ENCODE measurements at regions not wholly inside any gene's neighbourhood (a gene's known extent, or its start where the extent isn't known, plus 50 kb on each side); places are given as distances from the start of the nearest gene placed in this dataset.

GRCh38 chr6:149254253-149254652 lies 63.3 kb upstream of the TAB2 start:
- H3K27ac ChIP-seq = no peak overlapping the region
- peaks cover 0 to 32% (median 0%) of the 10 kb centered on the region in 9 donors for H3K4me1 ChIP-seq
- H3K27me3 ChIP-seq = no peaks in the 10 kb centered on the region
- H3K4me3 ChIP-seq = no peak overlapping the region
- ATAC-seq (peak in 1 of 8 donors; percentile 33), DNase-seq (no peak)
- intact Hi-C loops (cut with DNase I) = no loop called here
- no peaks in the 10 kb centered on the region for H3K9me3 ChIP-seq
- 83 to 91% methylated on average over 2 of the region's 2 CpGs for WGBS, 2 donors
- no peak for TF ChIP-seq CTCF (IDR thresholded peaks at IDR 0.05)
- H3K36me3 ChIP-seq = no peaks in the 10 kb centered on the region

DNA sequence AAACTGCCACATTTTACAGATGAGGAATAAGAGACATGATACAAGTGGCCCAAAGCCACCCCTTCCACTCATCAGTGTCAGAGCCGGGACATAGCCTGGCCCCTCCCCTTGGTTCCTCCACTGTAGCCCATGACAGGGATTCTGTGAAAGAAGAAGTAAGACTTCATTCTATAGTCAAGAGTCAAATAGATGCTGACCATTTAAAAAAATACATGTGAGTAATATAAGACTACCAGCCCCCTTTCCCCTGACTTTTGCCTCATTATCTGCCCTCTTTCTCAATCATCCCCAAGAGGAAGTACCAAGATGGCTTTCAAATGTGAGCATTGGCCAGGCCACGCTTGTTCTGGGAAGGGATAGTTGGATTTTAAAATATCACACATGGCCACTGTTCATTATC lies 57.8 kb upstream of the TAB2 start:
- ATAC-seq (peak in 7 of 8 donors; percentile 52 to 81 (median 72)), DNase-seq (peak in 1 of 2 donors; percentile 22)
- no peaks in the 10 kb centered on the region for H3K36me3 ChIP-seq
- whole genome bisulfite sequencing, 2 donors = 81 to 90% methylated on average over 2 of the region's 2 CpGs
- H3K9me3 ChIP-seq = no peaks in the 10 kb centered on the region
- intact Hi-C loops (cut with DNase I) = no loop called here
- peaks cover 0 to 39% (median 7%) of the 10 kb centered on the region in 9 donors for H3K4me1 ChIP-seq
- H3K27me3 ChIP-seq = no peaks in the 10 kb centered on the region
- TF ChIP-seq CTCF (IDR thresholded peaks at IDR 0.05) = no peak
- no peak overlapping the region for H3K4me3 ChIP-seq
- peak overlapping the region in 1 of 10 donors; percentile 80 for H3K27ac ChIP-seq

DNA sequence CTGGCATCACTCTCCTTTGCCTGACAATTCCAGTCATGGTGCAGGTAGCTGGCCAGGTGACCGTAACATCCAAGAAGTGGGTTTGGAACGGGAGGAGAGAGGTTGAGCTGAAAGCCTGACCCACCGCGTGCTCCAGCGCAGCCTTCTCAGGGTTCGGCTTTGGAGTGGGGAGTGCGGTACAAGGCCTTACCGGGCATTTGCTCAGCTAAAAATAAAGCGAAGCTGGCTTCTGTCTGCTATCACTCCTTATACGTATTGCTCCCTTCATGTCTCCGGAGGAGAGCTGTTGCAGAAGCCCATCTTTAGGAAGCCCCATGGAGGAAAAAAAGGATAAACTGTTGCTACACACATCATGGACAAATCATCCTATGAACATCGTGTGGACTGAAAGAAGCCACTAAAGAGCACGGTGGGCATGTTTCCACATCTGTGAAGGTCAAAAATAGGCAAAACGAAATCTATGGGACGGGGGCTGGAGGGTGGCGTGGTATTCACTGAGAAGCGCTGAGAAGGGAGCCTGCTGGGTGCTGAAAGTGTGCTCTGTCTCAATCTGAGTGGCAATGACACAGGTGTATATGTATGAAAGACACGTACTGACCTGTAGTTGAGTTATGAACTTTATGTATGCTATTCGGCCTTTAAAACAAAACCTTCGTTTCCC lies 57.2 kb upstream of the TAB2 start:
- WGBS, 2 donors = 61 to 75% methylated on average over 20 of the region's 20 CpGs
- peaks cover 0 to 37% (median 7%) of the 10 kb centered on the region in 9 donors for H3K4me1 ChIP-seq
- DNase-seq (peak in 1 of 2 donors; percentile 18), ATAC-seq (peak; percentile 28 to 90 (median 80))
- H3K27me3 ChIP-seq = no peaks in the 10 kb centered on the region
- no peak for TF ChIP-seq CTCF (IDR thresholded peaks at IDR 0.05)
- intact Hi-C loops (cut with DNase I) = no loop called here
- peak overlapping the region in 1 of 10 donors; percentile 80 for H3K27ac ChIP-seq
- no peaks in the 10 kb centered on the region for H3K9me3 ChIP-seq
- no peaks in the 10 kb centered on the region for H3K36me3 ChIP-seq
- H3K4me3 ChIP-seq = no peak overlapping the region

DNA sequence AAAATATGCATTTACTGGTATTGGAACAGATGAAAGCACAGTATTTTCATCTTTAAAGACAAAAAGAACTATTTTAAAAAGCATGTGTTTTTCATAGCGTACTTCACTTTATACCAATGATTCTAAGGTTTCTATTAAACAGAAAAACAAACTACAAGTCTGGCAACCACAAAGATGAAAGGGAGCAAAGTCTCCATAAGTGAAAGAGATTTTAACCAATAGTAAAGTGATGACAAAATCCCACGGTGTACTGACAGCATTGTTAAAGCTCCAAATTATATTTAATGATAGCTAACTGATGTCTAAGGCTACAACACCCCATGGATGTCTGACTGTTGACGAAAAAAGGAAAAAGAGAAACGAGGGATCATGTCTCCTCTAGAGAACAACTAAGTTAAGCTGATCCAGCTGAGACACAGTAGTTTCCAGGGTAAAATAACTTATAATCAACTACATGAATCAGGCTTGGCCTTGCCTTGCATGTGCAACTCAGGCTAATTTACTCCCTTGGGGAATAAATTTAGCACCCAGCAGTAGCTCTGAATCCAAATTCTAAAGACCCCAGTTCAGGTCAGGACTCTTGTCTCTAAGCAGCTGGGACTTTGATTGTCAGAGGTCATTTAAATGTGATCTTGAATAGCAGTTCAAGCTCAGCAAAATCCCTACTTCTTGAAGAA lies 56.0 kb upstream of the TAB2 start:
- no peak overlapping the region for H3K4me3 ChIP-seq
- TF ChIP-seq CTCF (IDR thresholded peaks at IDR 0.05) = no peak
- H3K27ac ChIP-seq = no peak overlapping the region
- intact Hi-C loops (cut with DNase I) = no loop called here
- 69 to 79% methylated on average over 4 of the region's 4 CpGs for WGBS, 2 donors
- peaks cover 0 to 29% (median 7%) of the 10 kb centered on the region in 9 donors for H3K4me1 ChIP-seq
- H3K27me3 ChIP-seq = peaks cover 0 to 4% (median 0%) of the 10 kb centered on the region in 7 donors
- no peak for DNase-seq
- no peaks in the 10 kb centered on the region for H3K36me3 ChIP-seq
- no peaks in the 10 kb centered on the region for H3K9me3 ChIP-seq
- ATAC-seq = no peak

Measured in heart right ventricle (tissue), 16 donors.